PC-3 (cell line): ENCODE measurements at regions not wholly inside any gene's neighbourhood (a gene's known extent, or its start where the extent isn't known, plus 50 kb on each side); places are given as distances from the start of the nearest gene placed in this dataset.
"Not testable (repeated sequence)": the region's sequence is repeated elsewhere in the genome, so short reads cannot be mapped to it uniquely, and the experiment has no call there.

ENCODE experiments used
- ATAC-seq: fragments of 200-7000 bp; cut with Tn5 transposase; 2 replicates; pipeline ENCODE4 v1.9.1; 2020; ENCODE audit warnings: mild to moderate bottlenecking, moderate library complexity
- BruUV-seq: library from RNA; stranded (reverse); fragments of 400-500 nt; replicated peaks from 2 replicates; lab custom pipeline; 2021; lab: Mats Ljungman, UMichigan
- CTCF ChIA-PET: fragments of 300-600 bp; sonication (Branson Sonifier 250); formaldehyde crosslinking; loops from one replicate; lab custom pipeline; 2022; ENCODE audit warnings: antibody characterized with exemption; lab: Charles Lee
- POLR2A ChIA-PET: fragments of 300-600 bp; sonication (Branson Sonifier 250); formaldehyde crosslinking; loops from one replicate; lab custom pipeline; 2022; ENCODE audit warnings: antibody characterized with exemption; ENCODE audit not compliant: unreplicated experiment; lab: Charles Lee
- DNase-seq: peaks from one replicate; pipeline ENCODE4 v3.0.0-alpha.2; 2015
- H2AFZ ChIP-seq: fragments of 300-600 bp; sonication (generic); 2 replicates; pipeline ENCODE4 v1.6.0; 2016; ENCODE audit warnings: antibody characterized with exemption, low read length
- H3F3A ChIP-seq: fragments of 300-600 bp; sonication (generic); one replicate; pipeline ENCODE4 v1.6.0; 2017; ENCODE audit warnings: antibody characterized with exemption, low read length, control low read depth, mild to moderate bottlenecking; ENCODE audit not compliant: unreplicated experiment
- H3K27ac ChIP-seq: fragments of 300-600 bp; sonication (generic); 2 replicates; pipeline ENCODE4 v1.5.1; 2016; ENCODE audit warnings: mild to moderate bottlenecking, low read length
- H3K27me3 ChIP-seq: fragments of 300-600 bp; sonication (generic); 2 replicates; pipeline ENCODE4 v1.6.1; 2016; ENCODE audit warnings: low read length, mixed read lengths
- H3K36me3 ChIP-seq: fragments of 300-600 bp; sonication (generic); 2 replicates; pipeline ENCODE4 v1.6.1; 2016; ENCODE audit warnings: low read depth, mixed run types, low read length, mixed read lengths
- H3K4me1 ChIP-seq: fragments of 300-600 bp; sonication (generic); 2 replicates; pipeline ENCODE4 v1.5.1; 2016; ENCODE audit warnings: low read length; ENCODE audit not compliant: insufficient read depth
- H3K4me2 ChIP-seq: fragments of 300-600 bp; sonication (generic); 2 replicates; pipeline ENCODE4 v1.6.0; 2016; ENCODE audit warnings: low read length
- H3K4me3 ChIP-seq: fragments of 300-600 bp; sonication (generic); 2 replicates; pipeline ENCODE4 v1.5.1; 2016; ENCODE audit warnings: mild to moderate bottlenecking, low read length, mixed read lengths
- H3K79me2 ChIP-seq: fragments of 300-600 bp; sonication (generic); 2 replicates; pipeline ENCODE4 v1.6.1; 2017; ENCODE audit warnings: low read length, mixed read lengths
- H3K9ac ChIP-seq: fragments of 300-600 bp; sonication (generic); 2 replicates; pipeline ENCODE4 v1.6.0; 2016; ENCODE audit warnings: mild to moderate bottlenecking, low read length
- H3K9me2 ChIP-seq: fragments of 300-600 bp; sonication (generic); replicated peaks from 2 replicates; pipeline ENCODE4 v1.6.1; 2016; ENCODE audit warnings: mixed run types, low read length, mixed read lengths
- H3K9me3 ChIP-seq: fragments of 300-600 bp; sonication (generic); 2 replicates; pipeline ENCODE4 v1.6.1; 2016; ENCODE audit warnings: low read length, mixed read lengths
- H4K20me1 ChIP-seq: fragments of 300-600 bp; sonication (generic); 2 replicates; pipeline ENCODE4 v1.6.1; 2016; ENCODE audit warnings: low read length, mixed read lengths
- EZH2 ChIP-seq: fragments of 300-600 bp; sonication (generic); IDR thresholded peaks from one replicate; pipeline ENCODE4 v1.6.1; 2017; ENCODE audit warnings: antibody characterized with exemption, mild to moderate bottlenecking, low read length; ENCODE audit not compliant: unreplicated experiment
- EZH2phosphoT487 ChIP-seq: fragments of 300-600 bp; sonication (generic); IDR thresholded peaks from 2 replicates; pipeline ENCODE4 v1.6.1; 2018; ENCODE audit warnings: mild to moderate bottlenecking, antibody characterized with exemption, low read length, borderline replicate concordance
- intact Hi-C: fragments of 100-400 bp; cut with micrococcal nuclease; formaldehyde crosslinking; loops from 2 replicates; pipeline ENCODE4 v1.9.0; 2023
- TF ChIP-seq, protein P1 (sequence below): fragments of 300-600 bp; sonication (generic); conservative IDR thresholded peaks from 2 replicates; pipeline ENCODE4 v1.5.1; 2017; ENCODE audit warnings: antibody characterized with exemption, low read depth, mild to moderate bottlenecking, low read length

DNA sequence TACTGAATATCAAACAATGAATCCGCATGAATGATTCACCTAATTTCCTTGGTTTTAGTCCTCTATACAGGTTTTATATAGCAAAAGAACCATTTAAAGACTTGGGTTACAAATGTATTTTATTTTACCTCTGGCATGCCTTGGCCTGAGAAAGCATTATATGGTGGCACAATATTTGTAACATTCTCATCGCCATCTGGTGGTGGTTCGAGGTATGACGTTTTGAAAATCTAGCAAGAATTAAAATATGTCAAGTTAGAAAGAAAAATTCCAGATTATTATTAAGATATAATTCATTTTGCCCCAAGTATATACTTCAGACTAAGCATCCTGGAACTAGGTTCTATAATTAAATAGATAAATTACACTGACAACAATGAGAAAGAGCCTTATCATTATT is 445.9 kb downstream of the ZNF33B start:
- H4K20me1 ChIP-seq, POLR2A ChIA-PET, CTCF ChIA-PET, H3K79me2 ChIP-seq, BruUV-seq, H3K4me3 ChIP-seq, H3K9me2 ChIP-seq, ATAC-seq, H3K4me1 ChIP-seq, H3K9ac ChIP-seq, H3K4me2 ChIP-seq, H2AFZ ChIP-seq, H3F3A ChIP-seq, H3K27ac ChIP-seq, H3K36me3 ChIP-seq, intact Hi-C loops, H3K27me3 ChIP-seq, H3K9me3 ChIP-seq: not testable (repeated sequence)
- DNase-seq: peak; percentile 42
- TF ChIP-seq, protein P1, sequence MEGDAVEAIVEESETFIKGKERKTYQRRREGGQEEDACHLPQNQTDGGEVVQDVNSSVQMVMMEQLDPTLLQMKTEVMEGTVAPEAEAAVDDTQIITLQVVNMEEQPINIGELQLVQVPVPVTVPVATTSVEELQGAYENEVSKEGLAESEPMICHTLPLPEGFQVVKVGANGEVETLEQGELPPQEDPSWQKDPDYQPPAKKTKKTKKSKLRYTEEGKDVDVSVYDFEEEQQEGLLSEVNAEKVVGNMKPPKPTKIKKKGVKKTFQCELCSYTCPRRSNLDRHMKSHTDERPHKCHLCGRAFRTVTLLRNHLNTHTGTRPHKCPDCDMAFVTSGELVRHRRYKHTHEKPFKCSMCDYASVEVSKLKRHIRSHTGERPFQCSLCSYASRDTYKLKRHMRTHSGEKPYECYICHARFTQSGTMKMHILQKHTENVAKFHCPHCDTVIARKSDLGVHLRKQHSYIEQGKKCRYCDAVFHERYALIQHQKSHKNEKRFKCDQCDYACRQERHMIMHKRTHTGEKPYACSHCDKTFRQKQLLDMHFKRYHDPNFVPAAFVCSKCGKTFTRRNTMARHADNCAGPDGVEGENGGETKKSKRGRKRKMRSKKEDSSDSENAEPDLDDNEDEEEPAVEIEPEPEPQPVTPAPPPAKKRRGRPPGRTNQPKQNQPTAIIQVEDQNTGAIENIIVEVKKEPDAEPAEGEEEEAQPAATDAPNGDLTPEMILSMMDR: peak; percentile 44

DNA sequence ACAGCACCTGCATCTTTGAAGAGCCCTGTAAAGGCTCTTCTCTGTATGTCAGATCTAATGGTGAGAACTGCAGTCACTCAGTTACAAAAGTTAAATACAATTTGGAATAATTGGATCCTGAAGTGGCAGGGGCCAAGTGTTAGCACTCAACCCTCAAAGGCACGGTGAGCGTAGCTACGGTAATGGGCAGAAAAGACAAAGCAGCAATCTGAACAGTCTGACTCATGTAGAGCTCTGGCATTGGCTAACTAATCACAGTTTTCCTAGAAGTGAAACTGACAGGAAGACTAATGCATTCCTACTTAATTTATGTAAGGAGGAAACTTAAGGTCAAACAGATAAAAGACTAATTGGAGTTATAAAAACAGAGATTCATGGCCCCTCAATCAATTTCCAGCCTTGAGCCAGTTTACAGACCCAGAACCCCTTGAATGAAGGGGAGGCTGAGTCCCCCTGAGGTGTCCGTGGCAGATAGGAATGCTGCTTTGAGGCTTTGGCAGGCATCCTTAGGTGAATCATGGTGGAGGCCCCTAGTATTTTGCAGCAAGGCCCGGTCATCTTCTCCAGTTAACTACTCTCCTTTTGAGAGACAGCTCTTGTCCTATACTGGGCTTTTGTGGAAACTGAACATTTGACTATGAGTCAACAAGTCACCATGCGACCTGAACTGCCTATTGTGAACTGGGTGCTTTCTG is 450.7 kb downstream of the ZNF33B start:
- H3K9ac ChIP-seq, intact Hi-C loops, H2AFZ ChIP-seq, POLR2A ChIA-PET, H3K9me3 ChIP-seq, DNase-seq, H3K36me3 ChIP-seq, H4K20me1 ChIP-seq, ATAC-seq, BruUV-seq, H3K4me1 ChIP-seq, H3F3A ChIP-seq, CTCF ChIA-PET, H3K4me3 ChIP-seq, H3K4me2 ChIP-seq, H3K9me2 ChIP-seq, H3K79me2 ChIP-seq, H3K27me3 ChIP-seq, H3K27ac ChIP-seq: not testable (repeated sequence)

DNA sequence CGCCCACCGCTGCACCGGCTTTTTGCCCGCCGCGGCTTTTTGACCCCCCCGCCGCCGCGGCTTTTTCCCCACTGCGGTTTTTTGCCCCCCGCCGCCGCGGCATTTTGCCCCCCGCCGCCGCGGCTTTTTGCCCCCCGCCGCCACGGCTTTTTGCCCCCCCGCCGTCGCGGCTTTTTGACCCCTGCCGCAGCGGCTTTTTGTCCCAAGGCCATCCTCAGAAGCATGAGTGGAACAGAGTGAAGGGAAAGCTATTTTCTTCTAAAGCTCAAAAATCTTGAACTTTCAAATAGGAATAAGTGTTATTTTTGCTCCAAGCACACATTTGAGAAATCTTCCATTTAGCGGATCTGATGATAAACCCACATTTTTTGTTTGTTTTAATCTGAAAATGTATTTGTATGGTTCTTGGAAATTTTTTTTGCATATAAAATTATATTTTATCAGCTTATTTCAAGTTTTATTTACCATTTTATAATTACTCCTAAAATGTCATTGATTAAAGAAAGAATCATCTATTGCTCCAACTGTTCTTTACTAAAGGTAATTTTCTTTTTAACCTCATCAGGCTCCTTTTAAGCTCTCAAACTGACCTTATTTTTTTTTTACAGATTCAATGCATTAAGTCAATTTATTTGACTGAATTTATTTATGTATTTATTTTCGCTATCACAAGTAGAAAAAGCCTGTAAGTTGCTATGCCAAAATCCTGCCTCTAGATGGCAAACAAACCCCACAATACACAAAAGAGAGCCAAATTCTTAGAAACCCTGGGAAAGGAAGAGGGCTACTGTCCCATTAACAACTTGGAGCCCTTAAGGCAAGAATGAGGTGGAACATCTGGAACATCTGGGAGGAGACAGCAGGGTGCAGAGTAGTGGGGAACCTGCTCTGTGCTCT is 460.3 kb downstream of the ZNF33B start:
- H4K20me1 ChIP-seq, H3K9ac ChIP-seq, H3K9me2 ChIP-seq, H3F3A ChIP-seq, ATAC-seq, H3K36me3 ChIP-seq, H2AFZ ChIP-seq, H3K4me1 ChIP-seq, CTCF ChIA-PET, BruUV-seq, H3K79me2 ChIP-seq, POLR2A ChIA-PET, H3K9me3 ChIP-seq, H3K27ac ChIP-seq: not testable (repeated sequence)
- peak; percentile 58 for DNase-seq
- intact Hi-C loops: loop anchor here (2.0 kb wide), 1 partner anchor 251 kb away; no protein-coding TSS in a partner anchor
- TF ChIP-seq EZH2phosphoT487 (peak; percentile 73), EZH2 (peak; percentile 94)
- TF ChIP-seq, protein P1: peak; percentile 49
- peak overlapping the region; percentile 71 for H3K4me2 ChIP-seq
- H3K4me3 ChIP-seq: peak overlapping the region; percentile 47; the same call in 1 of the 2 replicates
- H3K27me3 ChIP-seq: peaks cover 36% of the 10 kb centered on the region
